GM19099 (cell line): ENCODE measurements at regions not wholly inside any gene's neighbourhood (a gene's known extent, or its start where the extent isn't known, plus 50 kb on each side); places are given as distances from the start of the nearest gene placed in this dataset.

Experiments used
- POLR2A ChIP-seq: IDR thresholded peaks from 3 replicates; pipeline ENCODE4 v1.6.1; 2011; ENCODE audit warnings: low read depth; ENCODE audit not compliant: insufficient read length; ENCODE audit errors: extremely low read depth

- TF ChIP-seq POLR2A: no peak
These were observed 153.7 kb upstream of the APCDD1 start for GRCh38 chr18:10300739-10301138.

GRCh38 chr18:10301831-10302483 is 152.5 kb upstream of the APCDD1 start:
- no peak for TF ChIP-seq POLR2A

- no peak for TF ChIP-seq POLR2A
These were observed 151.3 kb upstream of the APCDD1 start for GRCh38 chr18:10303171-10303570.

GRCh38 chr18:10304853-10305252 is 149.6 kb upstream of the APCDD1 start:
- TF ChIP-seq POLR2A: no peak

- TF ChIP-seq POLR2A: no peak
These were observed 147.7 kb upstream of the APCDD1 start for GRCh38 chr18:10306779-10307178.

- TF ChIP-seq POLR2A: no peak
These were observed 146.3 kb upstream of the APCDD1 start for GRCh38 chr18:10308154-10308553.

- no peak for TF ChIP-seq POLR2A
These were observed 143.8 kb upstream of the APCDD1 start for GRCh38 chr18:10310626-10311025.

- TF ChIP-seq POLR2A: no peak
These were observed 142.0 kb upstream of the APCDD1 start for GRCh38 chr18:10312326-10313015.

- TF ChIP-seq POLR2A: no peak
These were observed 141.5 kb upstream of the APCDD1 start for GRCh38 chr18:10313016-10313342.

GRCh38 chr18:10314066-10314465 is 140.4 kb upstream of the APCDD1 start:
- no peak for TF ChIP-seq POLR2A

GRCh38 chr18:10315522-10315921 is 138.9 kb upstream of the APCDD1 start:
- no peak for TF ChIP-seq POLR2A

- no peak for TF ChIP-seq POLR2A
These were observed 137.7 kb upstream of the APCDD1 start for GRCh38 chr18:10316778-10317177.

- no peak for TF ChIP-seq POLR2A
These were observed 136.4 kb upstream of the APCDD1 start for GRCh38 chr18:10317864-10318690.

- TF ChIP-seq POLR2A: no peak
These were observed 135.8 kb upstream of the APCDD1 start for GRCh38 chr18:10318691-10318970.

GRCh38 chr18:10319026-10319425 is 135.4 kb upstream of the APCDD1 start:
- TF ChIP-seq POLR2A: no peak
